Stimulated activated CD8-positive, alpha-beta memory T cell treated with anti-CD3 and anti-CD28 coated beads, Interleukin-4, amount 100 ng/mL, for 4 hours (primary cell): ENCODE measurements at regions not wholly inside any gene's neighbourhood (a gene's known extent, or its start where the extent isn't known, plus 50 kb on each side); places are given as distances from the start of the nearest gene placed in this dataset.
"Not testable (repeated sequence)": the region's sequence is repeated elsewhere in the genome, so short reads cannot be mapped to it uniquely, and the experiment has no call there.

Source experiments
- DNase-seq, 2 donors: peaks; one replicate each; pipeline ENCODE4 v3.0.0-alpha.2; 2020; ENCODE audit warnings: low read depth in 2 of 2, low spot score in 1 of 2

GRCh38 chr1:29631836-29632805 is 395.8 kb downstream of the PTPRU start:
- DNase-seq = no peak

- no peak for DNase-seq
Measured at GRCh38 chr1:29631361-29631760, 395.0 kb downstream of the PTPRU start.

GRCh38 chr1:29630756-29631155 is 394.4 kb downstream of the PTPRU start:
- DNase-seq = no peak

GRCh38 chr1:29629814-29630516 is 393.6 kb downstream of the PTPRU start:
- no peak for DNase-seq

- DNase-seq = no peak
Measured at GRCh38 chr1:29629401-29629800, 393.1 kb downstream of the PTPRU start.

GRCh38 chr1:29628190-29628589 is 391.9 kb downstream of the PTPRU start:
- DNase-seq = no peak

GRCh38 chr1:29626726-29627125 is 390.4 kb downstream of the PTPRU start:
- no peak for DNase-seq

- DNase-seq = no peak
Measured at GRCh38 chr1:29626066-29626465, 389.7 kb downstream of the PTPRU start.

- no peak for DNase-seq
Measured at GRCh38 chr1:29625084-29625420, 388.7 kb downstream of the PTPRU start.

GRCh38 chr1:29624320-29625083 is 388.2 kb downstream of the PTPRU start:
- DNase-seq = no peak

GRCh38 chr1:29623501-29623900 is 387.2 kb downstream of the PTPRU start:
- DNase-seq = no peak

- DNase-seq = no peak
Measured at GRCh38 chr1:29621826-29622435, 385.6 kb downstream of the PTPRU start.

GRCh38 chr1:29620631-29621030 is 384.3 kb downstream of the PTPRU start:
- no peak for DNase-seq

GRCh38 chr1:29607236-29607635 is 370.9 kb downstream of the PTPRU start:
- no peak for DNase-seq

- DNase-seq = not testable (repeated sequence)
Measured at GRCh38 chr1:29604796-29605195, 368.5 kb downstream of the PTPRU start.

GRCh38 chr1:29603622-29604021 is 367.3 kb downstream of the PTPRU start:
- no peak for DNase-seq

GRCh38 chr1:29602203-29602602 is 365.9 kb downstream of the PTPRU start:
- DNase-seq = no peak

GRCh38 chr1:29601021-29601420 is 364.7 kb downstream of the PTPRU start:
- DNase-seq = no peak

GRCh38 chr1:29599826-29600225 is 363.5 kb downstream of the PTPRU start:
- no peak for DNase-seq

- no peak for DNase-seq
Measured at GRCh38 chr1:29599071-29599470, 362.7 kb downstream of the PTPRU start.

GRCh38 chr1:29597861-29598260 is 361.5 kb downstream of the PTPRU start:
- DNase-seq = no peak
